MM.1S (cell line): ENCODE measurements at regions not wholly inside any gene's neighbourhood (a gene's known extent, or its start where the extent isn't known, plus 50 kb on each side); places are given as distances from the start of the nearest gene placed in this dataset.

Experiments
- CTCF ChIP-seq: fragments of 300-600 bp; sonication (generic); IDR thresholded peaks from 2 replicates; pipeline ENCODE4 v1.5.1; 2016; ENCODE audit warnings: antibody characterized with exemption, low read length, mixed read lengths
- EZH2 ChIP-seq: fragments of 300-600 bp; sonication (generic); optimal IDR thresholded peaks from 2 replicates; pipeline ENCODE3; 2017; ENCODE audit warnings: low read depth, mild to moderate bottlenecking, antibody characterized with exemption, low read length, mixed read lengths
- EZH2phosphoT487 ChIP-seq: fragments of 300-600 bp; sonication (generic); IDR thresholded peaks from 2 replicates; pipeline ENCODE4 v1.6.1; 2018; ENCODE audit warnings: antibody characterized with exemption, low read length

DNA sequence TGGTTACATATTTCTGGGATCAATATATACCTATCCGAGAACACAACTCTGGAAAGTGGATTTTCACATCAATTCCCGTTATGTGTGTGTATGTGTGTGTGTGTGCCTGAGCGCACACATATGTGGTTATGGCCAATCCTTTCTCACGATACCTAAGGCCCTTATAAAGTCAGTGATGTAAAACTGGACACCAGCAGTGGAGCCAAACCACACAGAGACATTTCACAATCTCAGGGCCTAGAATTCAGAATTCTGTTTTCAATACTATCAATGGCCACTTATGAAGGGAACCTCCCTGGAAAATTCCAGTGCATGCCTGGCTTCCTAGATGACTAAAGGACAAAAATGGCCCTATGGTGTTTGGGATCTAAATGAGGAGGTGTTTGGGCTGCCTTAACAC is 187.3 kb upstream of the UBL3 start:
- TF ChIP-seq CTCF: no peak
- TF ChIP-seq EZH2: no peak
- no peak for TF ChIP-seq EZH2phosphoT487
